ENCODE measurements at regions not wholly inside any gene's neighbourhood (a gene's known extent, or its start where the extent isn't known, plus 50 kb on each side); places are given as distances from the start of the nearest gene placed in this dataset.

DNA sequence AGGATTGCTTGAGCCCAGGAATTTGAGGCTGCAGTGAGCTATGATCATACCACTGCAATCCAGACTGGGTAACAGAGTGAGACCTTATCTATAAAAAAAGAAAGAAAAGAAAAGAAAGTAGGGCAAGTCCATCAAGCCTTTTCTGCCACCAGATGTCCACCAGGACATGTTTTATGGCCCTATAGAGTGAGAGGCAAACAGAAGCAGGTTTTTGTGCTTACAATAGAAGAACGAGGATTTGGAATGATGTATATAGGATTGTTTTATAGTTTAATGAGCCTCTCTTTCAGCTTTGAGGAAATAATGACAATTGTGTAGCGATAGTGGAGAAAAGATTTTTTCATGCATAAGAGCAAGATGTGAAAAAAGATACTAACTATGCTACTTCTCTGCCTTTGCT lies 480.5 kb downstream of the KLF12 start:
- TF ChIP-seq GLIS3 (CRISPR knock-in tag; IDR thresholded peaks at IDR 0.05) (no peak), ZFP3 (CRISPR knock-in tag; IDR thresholded peaks at IDR 0.05) (no peak), ZC3H10 (CRISPR knock-in tag; IDR thresholded peaks at IDR 0.05) (no peak), ZFP30 (CRISPR knock-in tag; IDR thresholded peaks at IDR 0.05) (no peak), CSDC2 (CRISPR knock-in tag; IDR thresholded peaks at IDR 0.05) (no peak), ARNTL (CRISPR knock-in tag; IDR thresholded peaks at IDR 0.05; ENCODE audit: borderline replicate concordance, low read depth) (no peak)
- TF ChIP-seq, protein P1, sequence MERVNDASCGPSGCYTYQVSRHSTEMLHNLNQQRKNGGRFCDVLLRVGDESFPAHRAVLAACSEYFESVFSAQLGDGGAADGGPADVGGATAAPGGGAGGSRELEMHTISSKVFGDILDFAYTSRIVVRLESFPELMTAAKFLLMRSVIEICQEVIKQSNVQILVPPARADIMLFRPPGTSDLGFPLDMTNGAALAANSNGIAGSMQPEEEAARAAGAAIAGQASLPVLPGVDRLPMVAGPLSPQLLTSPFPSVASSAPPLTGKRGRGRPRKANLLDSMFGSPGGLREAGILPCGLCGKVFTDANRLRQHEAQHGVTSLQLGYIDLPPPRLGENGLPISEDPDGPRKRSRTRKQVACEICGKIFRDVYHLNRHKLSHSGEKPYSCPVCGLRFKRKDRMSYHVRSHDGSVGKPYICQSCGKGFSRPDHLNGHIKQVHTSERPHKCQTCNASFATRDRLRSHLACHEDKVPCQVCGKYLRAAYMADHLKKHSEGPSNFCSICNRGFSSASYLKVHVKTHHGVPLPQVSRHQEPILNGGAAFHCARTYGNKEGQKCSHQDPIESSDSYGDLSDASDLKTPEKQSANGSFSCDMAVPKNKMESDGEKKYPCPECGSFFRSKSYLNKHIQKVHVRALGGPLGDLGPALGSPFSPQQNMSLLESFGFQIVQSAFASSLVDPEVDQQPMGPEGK (CRISPR knock-in tag; IDR thresholded peaks at IDR 0.05; ENCODE audit: borderline replicate concordance), result no peak
- TF ChIP-seq, protein P2, sequence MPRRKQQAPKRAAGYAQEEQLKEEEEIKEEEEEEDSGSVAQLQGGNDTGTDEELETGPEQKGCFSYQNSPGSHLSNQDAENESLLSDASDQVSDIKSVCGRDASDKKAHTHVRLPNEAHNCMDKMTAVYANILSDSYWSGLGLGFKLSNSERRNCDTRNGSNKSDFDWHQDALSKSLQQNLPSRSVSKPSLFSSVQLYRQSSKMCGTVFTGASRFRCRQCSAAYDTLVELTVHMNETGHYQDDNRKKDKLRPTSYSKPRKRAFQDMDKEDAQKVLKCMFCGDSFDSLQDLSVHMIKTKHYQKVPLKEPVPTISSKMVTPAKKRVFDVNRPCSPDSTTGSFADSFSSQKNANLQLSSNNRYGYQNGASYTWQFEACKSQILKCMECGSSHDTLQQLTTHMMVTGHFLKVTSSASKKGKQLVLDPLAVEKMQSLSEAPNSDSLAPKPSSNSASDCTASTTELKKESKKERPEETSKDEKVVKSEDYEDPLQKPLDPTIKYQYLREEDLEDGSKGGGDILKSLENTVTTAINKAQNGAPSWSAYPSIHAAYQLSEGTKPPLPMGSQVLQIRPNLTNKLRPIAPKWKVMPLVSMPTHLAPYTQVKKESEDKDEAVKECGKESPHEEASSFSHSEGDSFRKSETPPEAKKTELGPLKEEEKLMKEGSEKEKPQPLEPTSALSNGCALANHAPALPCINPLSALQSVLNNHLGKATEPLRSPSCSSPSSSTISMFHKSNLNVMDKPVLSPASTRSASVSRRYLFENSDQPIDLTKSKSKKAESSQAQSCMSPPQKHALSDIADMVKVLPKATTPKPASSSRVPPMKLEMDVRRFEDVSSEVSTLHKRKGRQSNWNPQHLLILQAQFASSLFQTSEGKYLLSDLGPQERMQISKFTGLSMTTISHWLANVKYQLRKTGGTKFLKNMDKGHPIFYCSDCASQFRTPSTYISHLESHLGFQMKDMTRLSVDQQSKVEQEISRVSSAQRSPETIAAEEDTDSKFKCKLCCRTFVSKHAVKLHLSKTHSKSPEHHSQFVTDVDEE (CRISPR knock-in tag; IDR thresholded peaks at IDR 0.05), result no peak
- TF ChIP-seq, protein P3, sequence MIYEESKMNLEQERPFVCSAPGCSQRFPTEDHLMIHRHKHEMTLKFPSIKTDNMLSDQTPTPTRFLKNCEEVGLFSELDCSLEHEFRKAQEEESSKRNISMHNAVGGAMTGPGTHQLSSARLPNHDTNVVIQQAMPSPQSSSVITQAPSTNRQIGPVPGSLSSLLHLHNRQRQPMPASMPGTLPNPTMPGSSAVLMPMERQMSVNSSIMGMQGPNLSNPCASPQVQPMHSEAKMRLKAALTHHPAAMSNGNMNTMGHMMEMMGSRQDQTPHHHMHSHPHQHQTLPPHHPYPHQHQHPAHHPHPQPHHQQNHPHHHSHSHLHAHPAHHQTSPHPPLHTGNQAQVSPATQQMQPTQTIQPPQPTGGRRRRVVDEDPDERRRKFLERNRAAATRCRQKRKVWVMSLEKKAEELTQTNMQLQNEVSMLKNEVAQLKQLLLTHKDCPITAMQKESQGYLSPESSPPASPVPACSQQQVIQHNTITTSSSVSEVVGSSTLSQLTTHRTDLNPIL (CRISPR knock-in tag; IDR thresholded peaks at IDR 0.05; ENCODE audit: low read depth), result no peak
